Cerebellar cortex (tissue), 1 donor: ENCODE measurements at regions not wholly inside any gene's neighbourhood (a gene's known extent, or its start where the extent isn't known, plus 50 kb on each side); places are given as distances from the start of the nearest gene placed in this dataset.
"Not testable (repeated sequence)": the region's sequence is repeated elsewhere in the genome, so short reads cannot be mapped to it uniquely, and the experiment has no call there.

Source experiments
- DNase-seq: peaks from one replicate; pipeline ENCODE4 v3.0.0-alpha.2; 2015; ENCODE audit warnings: low spot score

DNA sequence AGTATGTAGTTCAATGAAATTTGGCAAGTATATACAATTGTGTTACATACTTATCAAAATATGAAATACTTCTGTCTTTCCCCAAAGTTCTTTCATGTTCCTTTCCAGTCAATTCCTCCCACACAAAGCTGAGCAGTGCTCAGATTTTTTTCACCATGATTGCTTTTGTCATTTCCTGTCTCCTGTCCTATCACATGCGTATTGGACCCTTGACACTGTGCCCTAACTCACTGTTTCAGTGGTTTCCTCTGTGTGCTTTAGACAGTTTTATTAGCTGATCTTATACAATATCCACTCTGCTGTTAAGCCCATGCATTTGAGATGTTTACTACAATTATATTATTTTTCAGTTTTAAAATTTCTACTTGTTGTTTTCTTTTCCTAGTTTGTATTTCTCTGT lies 463.6 kb upstream of the MEF2C start:
- DNase-seq, result no peak

- DNase-seq, result no peak
These were observed 460.7 kb upstream of the MEF2C start for GRCh38 chr5:89343666-89344065.

GRCh38 chr5:89342106-89342876 lies 459.3 kb upstream of the MEF2C start:
- no peak for DNase-seq

- DNase-seq, result no peak
These were observed 456.0 kb upstream of the MEF2C start for GRCh38 chr5:89338935-89339334.

DNA sequence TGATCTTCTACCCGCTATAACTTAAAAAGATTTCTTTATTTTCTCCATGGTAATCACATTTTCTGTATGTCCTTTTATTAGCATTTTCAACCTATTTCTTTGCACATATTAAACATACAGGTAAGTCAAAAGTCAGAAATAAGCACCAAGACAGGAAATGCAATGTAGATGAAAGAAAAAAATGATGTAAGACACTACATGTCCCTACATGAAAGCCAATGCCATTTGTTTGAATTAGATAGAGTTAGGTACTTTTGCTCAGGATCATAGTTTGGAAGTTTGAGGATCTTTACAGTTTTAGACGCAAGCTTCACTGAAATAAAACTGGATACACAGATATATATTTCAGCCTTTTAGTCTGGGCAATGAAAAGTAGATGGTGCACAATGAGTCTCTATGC lies 453.1 kb upstream of the MEF2C start:
- DNase-seq, result no peak

DNA sequence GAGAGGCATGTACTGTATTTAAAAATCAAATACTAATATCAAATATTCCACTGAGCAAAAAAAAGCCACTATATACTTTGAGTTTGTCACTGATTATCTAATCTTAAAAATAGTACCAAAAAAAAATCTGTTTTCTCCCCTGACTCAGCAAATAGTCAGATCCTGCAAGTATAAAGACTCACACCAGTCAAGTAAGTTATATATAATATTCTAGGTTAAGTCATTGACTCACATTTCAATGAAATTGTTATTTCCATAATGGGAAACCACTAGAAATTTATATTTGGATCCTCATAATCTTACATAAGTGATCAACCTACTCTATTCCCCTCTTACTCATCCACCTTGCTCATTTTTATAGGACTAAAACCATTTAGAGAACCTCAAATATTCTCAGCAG lies 447.2 kb upstream of the MEF2C start:
- DNase-seq, result no peak

DNA sequence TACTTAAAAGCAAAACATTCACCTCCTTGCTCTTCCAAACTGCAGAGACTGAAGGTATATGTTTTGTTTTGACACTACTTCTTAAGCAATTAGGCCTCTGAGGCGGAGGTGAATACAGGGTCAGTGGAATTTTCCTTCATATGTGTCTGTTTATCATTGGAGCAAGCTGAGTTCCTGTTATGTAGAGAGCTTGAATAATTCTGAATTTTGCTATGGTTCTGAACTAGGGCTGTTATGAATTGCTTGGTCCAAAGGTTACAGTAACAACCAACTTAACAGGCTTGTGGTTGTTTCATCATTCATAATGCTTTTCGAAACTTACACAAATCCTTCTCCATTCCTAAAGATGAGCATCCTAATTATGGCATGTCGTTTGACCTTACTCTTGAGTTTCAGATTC lies 444.6 kb upstream of the MEF2C start:
- DNase-seq, result no peak

- DNase-seq, result no peak
These were observed 442.0 kb upstream of the MEF2C start for GRCh38 chr5:89324990-89325389.

- DNase-seq, result no peak
These were observed 437.7 kb upstream of the MEF2C start for GRCh38 chr5:89320421-89321277.

DNA sequence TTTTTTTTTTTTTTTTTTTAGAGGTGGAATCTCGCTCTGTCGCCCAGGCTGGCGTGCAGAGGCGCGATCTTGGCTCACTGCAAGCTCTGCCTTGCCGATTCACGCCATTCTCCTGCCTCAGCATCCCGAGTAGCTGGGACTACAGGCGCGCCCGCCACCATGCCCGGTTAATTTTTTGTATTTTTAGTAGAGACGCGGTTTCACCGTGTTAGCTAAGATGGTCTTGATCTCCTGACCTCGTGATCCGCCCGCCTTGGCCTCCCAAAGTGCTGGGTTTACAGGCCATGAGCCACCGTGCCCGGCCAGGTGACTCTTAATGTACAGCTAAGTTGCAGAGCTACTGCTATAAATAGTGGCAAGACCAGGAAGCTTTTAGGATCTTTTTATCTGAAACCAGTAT lies 434.9 kb upstream of the MEF2C start:
- not testable (repeated sequence) for DNase-seq

DNA sequence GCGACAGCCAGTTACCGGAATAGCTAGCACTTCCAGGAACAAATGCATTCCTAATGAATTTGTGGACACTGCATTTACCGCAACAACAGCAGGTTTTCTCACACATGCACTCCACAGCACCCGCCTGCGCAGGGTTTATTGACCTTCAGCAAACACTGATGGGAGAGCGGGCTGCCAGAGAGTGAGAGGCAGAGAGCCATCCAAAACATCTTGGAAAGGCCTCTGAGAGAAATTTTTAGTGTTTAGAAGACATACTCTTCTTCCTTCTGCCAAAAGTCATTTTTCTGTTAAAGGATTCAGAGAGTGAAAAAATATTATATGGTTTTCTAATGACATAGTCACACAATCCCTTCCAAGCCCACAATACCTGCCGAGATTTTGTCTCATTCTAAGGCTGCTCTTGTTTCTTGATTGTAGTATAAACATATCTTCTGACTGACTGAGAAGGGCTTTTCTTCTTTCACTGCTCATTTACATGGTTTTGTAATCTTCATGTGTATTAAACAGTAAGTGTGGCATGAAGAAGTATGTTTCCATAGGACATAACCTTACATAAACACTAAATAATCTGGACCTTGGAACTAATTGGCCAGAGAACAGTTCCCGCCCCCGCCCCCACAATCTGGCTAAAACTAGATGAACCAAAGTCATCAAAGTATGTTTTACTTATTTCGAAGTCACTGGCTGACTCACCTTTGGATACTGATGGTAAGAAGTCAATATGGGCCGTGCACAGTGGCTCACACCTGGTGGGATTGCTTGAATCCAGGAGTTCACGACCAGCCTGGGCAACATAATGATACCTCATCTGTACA lies 432.5 kb upstream of the MEF2C start:
- no peak for DNase-seq

DNA sequence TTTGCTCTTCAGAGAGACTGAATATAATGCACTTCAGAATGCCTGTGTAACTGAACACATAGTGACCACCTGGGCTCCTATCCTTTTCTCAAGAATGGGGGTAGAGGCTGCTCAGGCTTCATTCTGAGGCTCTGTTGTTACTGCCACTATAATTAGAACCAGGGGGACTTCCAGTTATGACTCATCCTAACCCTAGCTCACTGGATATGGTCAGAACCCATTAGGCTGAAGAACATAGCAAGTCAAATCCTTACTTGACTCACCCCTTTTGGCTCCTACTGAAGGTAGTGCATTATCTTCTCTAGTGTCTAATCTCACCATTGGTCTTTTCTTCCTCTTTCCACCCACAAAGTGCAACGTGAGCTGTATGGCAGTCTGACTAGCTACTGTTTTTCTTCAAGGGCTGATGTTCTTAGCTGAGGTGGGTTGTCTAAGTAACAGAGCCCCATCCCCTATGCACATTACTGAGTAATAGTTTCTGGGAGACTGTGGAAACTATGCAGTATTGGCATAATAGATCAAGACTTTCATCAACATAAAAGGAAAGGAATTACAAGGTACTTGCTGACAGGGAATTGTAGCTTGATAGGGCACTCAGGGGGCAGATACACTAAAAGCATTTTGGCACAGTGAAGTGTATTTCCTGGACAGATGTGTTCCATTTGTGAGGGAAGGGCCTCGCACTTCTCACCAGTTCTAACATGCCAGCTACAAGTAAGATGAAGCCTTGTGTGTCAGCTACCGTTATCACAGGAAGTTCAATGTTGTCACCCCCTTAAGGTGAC lies 431.0 kb upstream of the MEF2C start:
- DNase-seq, result no peak

GRCh38 chr5:89313044-89313443 lies 430.1 kb upstream of the MEF2C start:
- no peak for DNase-seq

- no peak for DNase-seq
These were observed 426.3 kb upstream of the MEF2C start for GRCh38 chr5:89309268-89309667.

GRCh38 chr5:89308606-89309040 lies 425.6 kb upstream of the MEF2C start:
- DNase-seq, result no peak

GRCh38 chr5:89307972-89308371 lies 425.0 kb upstream of the MEF2C start:
- DNase-seq, result no peak

DNA sequence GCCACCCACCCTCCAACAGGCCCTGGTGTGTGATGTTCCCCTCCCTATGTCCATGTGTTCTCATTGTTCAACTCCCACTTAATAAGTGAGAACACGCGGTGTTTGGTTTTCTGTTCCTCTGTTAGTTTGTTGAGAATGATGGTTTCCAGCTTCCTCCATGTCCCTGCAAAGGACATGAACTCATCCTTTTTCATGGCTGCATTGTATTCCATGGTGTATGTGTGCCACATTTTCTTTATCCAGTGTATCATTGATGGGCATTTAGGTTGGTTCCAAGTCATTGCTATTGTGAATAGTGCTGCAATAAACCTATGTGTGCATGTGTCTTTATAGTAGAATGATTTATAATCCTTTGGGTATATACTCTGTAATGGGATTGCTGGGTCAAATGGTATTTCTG lies 424.2 kb upstream of the MEF2C start:
- DNase-seq, result not testable (repeated sequence)

- no peak for DNase-seq
These were observed 420.1 kb upstream of the MEF2C start for GRCh38 chr5:89303033-89303480.

DNA sequence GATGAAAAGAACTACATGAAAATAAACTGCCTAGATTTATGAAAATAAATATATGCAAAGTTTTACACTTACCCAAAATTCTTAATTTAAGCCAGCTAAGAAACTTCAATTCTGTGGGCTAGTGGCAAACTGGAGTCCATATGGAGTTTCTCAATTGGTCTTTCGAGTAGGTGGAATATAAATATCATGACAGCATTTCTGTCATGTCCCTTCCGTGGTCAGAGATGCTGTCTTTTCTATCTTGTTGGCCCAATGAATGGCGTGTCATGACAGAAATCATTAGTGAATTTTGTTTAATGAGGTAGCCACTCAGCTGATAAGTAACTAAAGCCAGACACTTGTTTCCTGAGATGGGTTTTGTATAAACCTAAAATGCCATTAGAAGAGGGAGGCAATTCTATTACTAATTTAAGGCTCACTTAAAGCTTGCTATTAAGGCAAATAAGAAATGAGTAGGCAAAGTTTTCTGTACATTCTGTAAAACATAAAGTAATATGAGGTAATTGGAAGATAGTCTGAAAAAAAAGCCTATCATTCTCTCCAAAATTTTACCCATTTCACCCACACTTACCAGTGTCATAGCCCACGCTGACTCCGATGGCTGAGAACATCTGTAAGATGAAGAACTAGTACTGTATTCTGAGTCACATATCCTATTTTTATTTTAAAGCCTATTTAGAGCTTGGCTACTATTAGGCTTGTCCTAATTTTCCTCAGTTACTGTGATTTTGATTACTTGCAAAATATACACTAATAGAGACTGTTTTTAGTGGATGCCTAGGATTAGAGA lies 419.3 kb upstream of the MEF2C start:
- no peak for DNase-seq

GRCh38 chr5:89301321-89302025 lies 418.5 kb upstream of the MEF2C start:
- no peak for DNase-seq
